ENCODE measurements at regions not wholly inside any gene's neighbourhood (a gene's known extent, or its start where the extent isn't known, plus 50 kb on each side); places are given as distances from the start of the nearest gene placed in this dataset.

DNA sequence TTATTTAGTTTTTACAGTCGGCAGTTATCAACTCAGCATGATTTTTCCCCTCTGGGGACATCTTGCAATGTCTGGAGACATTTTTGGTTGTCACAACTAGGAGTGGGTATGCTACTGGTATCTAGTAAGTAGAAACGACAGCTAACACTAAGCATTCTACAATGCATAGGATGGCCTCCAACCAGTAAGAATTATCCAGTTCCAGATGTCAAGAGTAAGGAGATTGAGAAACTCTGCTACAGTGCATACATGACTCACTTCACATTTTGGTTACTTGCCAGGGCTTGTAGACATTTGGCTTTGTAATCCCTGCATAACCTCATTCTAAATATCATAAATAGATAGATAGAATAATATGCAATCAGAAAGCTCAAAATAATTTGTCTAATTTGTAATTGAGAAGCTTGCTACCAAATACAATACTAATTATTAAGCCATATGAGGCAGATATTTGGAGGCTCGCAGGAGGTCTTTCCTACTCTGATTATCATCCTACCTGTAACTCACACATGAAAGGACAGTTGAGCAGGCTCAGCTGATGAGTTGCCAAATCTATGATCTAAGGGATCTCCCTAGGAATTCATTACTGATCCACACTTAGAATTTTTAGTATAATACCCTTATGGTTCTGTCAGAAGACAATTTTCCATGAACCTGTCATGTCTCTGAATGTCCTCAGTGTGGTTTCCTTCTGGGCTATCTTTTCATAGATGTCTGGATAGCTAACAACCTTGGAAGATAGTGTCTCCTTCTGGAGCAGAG is 346.9 kb upstream of the TLE4 start:
- no peaks in the 10 kb centered on the region for H3K9me3 ChIP-seq (ENCODE audit: insufficient read depth, low read depth, low read length)
- Mint-ChIP-seq H3K27ac (ENCODE audit: unreplicated experiment) (no peak overlapping the region), H3K4me3 (ENCODE audit: unreplicated experiment) (no peak overlapping the region), H3K36me3 (ENCODE audit: low read depth, unreplicated experiment) (no peaks in the 10 kb centered on the region), H3K9me3 (ENCODE audit: unreplicated experiment) (peaks cover 1% of the 10 kb centered on the region), H3K27me3 (ENCODE audit: low read depth, unreplicated experiment) (no peaks in the 10 kb centered on the region), H3K4me1 (ENCODE audit: low read depth, unreplicated experiment) (peaks cover 18% of the 10 kb centered on the region)
- no peak for TF ChIP-seq EZH2 (IDR thresholded peaks at IDR 0.05; ENCODE audit: insufficient read depth, low read length)
- TF ChIP-seq, protein P1, sequence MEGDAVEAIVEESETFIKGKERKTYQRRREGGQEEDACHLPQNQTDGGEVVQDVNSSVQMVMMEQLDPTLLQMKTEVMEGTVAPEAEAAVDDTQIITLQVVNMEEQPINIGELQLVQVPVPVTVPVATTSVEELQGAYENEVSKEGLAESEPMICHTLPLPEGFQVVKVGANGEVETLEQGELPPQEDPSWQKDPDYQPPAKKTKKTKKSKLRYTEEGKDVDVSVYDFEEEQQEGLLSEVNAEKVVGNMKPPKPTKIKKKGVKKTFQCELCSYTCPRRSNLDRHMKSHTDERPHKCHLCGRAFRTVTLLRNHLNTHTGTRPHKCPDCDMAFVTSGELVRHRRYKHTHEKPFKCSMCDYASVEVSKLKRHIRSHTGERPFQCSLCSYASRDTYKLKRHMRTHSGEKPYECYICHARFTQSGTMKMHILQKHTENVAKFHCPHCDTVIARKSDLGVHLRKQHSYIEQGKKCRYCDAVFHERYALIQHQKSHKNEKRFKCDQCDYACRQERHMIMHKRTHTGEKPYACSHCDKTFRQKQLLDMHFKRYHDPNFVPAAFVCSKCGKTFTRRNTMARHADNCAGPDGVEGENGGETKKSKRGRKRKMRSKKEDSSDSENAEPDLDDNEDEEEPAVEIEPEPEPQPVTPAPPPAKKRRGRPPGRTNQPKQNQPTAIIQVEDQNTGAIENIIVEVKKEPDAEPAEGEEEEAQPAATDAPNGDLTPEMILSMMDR (IDR thresholded peaks at IDR 0.05; ENCODE audit: insufficient read depth, low read depth, low read length) = no peak
- FAIRE-seq = peak; percentile 47
- no peak overlapping the region for H3K9ac ChIP-seq (ENCODE audit: low read length)
- no peak overlapping the region for H3K4me2 ChIP-seq (ENCODE audit: low read length)
- H4K20me1 ChIP-seq (ENCODE audit: insufficient read depth, low read length) = no peaks in the 10 kb centered on the region
- no peaks in the 10 kb centered on the region for H3K36me3 ChIP-seq (ENCODE audit: insufficient read depth, low read length)
- H2AFZ ChIP-seq (ENCODE audit: low read depth, low read length) = no peak overlapping the region
- H3K4me1 ChIP-seq (ENCODE audit: insufficient read depth, low read length) = peaks cover 13% of the 10 kb centered on the region
- peak; percentile 82 for DNase-seq (ENCODE audit: low read depth)
- H3K79me2 ChIP-seq (ENCODE audit: insufficient read depth, low read length) = no peaks in the 10 kb centered on the region
- no peak overlapping the region for H3K4me3 ChIP-seq (ENCODE audit: insufficient read depth, low read depth, low read length)
- H3K27ac ChIP-seq (ENCODE audit: low read depth, low read length) = no peak overlapping the region
- H3K27me3 ChIP-seq (ENCODE audit: insufficient read depth, low read length) = no peaks in the 10 kb centered on the region

DNA sequence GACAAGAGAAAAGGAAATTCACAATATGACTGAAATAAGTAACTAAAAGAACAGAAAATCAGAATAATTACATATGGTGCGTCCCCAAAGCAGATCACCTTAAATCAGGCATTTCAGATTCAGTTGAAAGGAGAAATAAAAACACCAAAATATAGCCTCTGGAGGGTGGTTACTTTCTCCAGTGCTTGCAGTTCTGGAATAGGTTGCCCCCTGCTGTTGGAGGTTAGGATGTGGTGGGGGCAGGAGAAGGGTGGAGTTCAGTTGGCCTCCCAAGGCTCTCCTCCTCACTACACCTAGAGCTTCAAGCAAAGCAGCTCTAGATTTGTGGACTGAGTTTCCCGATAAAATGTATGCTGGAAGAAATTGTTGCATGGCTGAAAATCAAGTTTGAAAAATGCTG is 338.2 kb upstream of the TLE4 start:
- no peak for FAIRE-seq
- H3K4me2 ChIP-seq (ENCODE audit: low read length) = no peak overlapping the region

DNA sequence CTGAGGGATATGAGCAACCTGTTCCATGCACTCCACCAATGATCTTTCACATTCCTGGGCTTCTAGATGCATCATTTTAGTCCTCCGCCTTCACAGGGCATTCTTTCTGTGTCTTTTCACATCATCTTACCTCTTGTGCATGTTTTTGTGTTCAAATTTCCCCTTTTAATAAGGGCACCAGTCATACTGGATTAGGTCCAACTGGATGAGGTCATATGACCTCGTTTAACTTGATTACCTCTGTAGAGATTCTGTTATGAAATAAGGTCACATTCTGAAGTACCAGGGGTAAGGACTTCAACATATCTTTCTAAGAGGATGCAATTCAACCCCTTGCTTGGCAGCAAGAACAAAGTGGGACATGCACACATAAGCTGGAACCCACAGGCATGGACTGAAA is 335.3 kb upstream of the TLE4 start:
- Histone ChIP-seq H3K27me3 (ENCODE audit: insufficient read depth, low read length) (no peaks in the 10 kb centered on the region), H3K4me2 (ENCODE audit: low read length) (no peak overlapping the region), H4K20me1 (ENCODE audit: insufficient read depth, low read length) (no peaks in the 10 kb centered on the region), H3K4me1 (ENCODE audit: insufficient read depth, low read length) (no peaks in the 10 kb centered on the region), H3K4me3 (ENCODE audit: insufficient read depth, low read depth, low read length) (no peak overlapping the region), H3K9ac (ENCODE audit: low read length) (no peak overlapping the region), H3K36me3 (ENCODE audit: insufficient read depth, low read length) (no peaks in the 10 kb centered on the region), H3K27ac (ENCODE audit: low read depth, low read length) (no peak overlapping the region), H3K79me2 (ENCODE audit: insufficient read depth, low read length) (no peaks in the 10 kb centered on the region), H3K9me3 (ENCODE audit: insufficient read depth, low read depth, low read length) (no peaks in the 10 kb centered on the region), H2AFZ (ENCODE audit: low read depth, low read length) (no peak overlapping the region)
- Mint-ChIP-seq H3K4me1 (ENCODE audit: low read depth, unreplicated experiment) (no peaks in the 10 kb centered on the region), H3K36me3 (ENCODE audit: low read depth, unreplicated experiment) (no peaks in the 10 kb centered on the region), H3K4me3 (ENCODE audit: unreplicated experiment) (no peak overlapping the region), H3K9me3 (ENCODE audit: unreplicated experiment) (no peaks in the 10 kb centered on the region), H3K27me3 (ENCODE audit: low read depth, unreplicated experiment) (no peaks in the 10 kb centered on the region), H3K27ac (ENCODE audit: unreplicated experiment) (no peak overlapping the region)
- FAIRE-seq = no peak
- DNase-seq (ENCODE audit: low read depth) = peak; percentile 10
- TF ChIP-seq, protein P1 (IDR thresholded peaks at IDR 0.05; ENCODE audit: insufficient read depth, low read depth, low read length) = no peak
- TF ChIP-seq EZH2 (IDR thresholded peaks at IDR 0.05; ENCODE audit: insufficient read depth, low read length) = no peak

More for the DNA sequence above, 338.2 kb upstream of the TLE4 start:
- no peaks in the 10 kb centered on the region for H3K27me3 Mint-ChIP-seq (ENCODE audit: low read depth, unreplicated experiment)
- no peaks in the 10 kb centered on the region for H3K79me2 ChIP-seq (ENCODE audit: insufficient read depth, low read length)
- H2AFZ ChIP-seq (ENCODE audit: low read depth, low read length) = no peak overlapping the region
- TF ChIP-seq, protein P1 (IDR thresholded peaks at IDR 0.05; ENCODE audit: insufficient read depth, low read depth, low read length) = no peak
- H3K9me3 ChIP-seq (ENCODE audit: insufficient read depth, low read depth, low read length) = no peaks in the 10 kb centered on the region
- no peaks in the 10 kb centered on the region for H4K20me1 ChIP-seq (ENCODE audit: insufficient read depth, low read length)
- H3K27me3 ChIP-seq (ENCODE audit: insufficient read depth, low read length) = no peaks in the 10 kb centered on the region
- no peaks in the 10 kb centered on the region for H3K9me3 Mint-ChIP-seq (ENCODE audit: unreplicated experiment)
- H3K27ac Mint-ChIP-seq (ENCODE audit: unreplicated experiment) = no peak overlapping the region
- H3K4me1 Mint-ChIP-seq (ENCODE audit: low read depth, unreplicated experiment) = no peaks in the 10 kb centered on the region
- no peaks in the 10 kb centered on the region for H3K36me3 Mint-ChIP-seq (ENCODE audit: low read depth, unreplicated experiment)
- H3K36me3 ChIP-seq (ENCODE audit: insufficient read depth, low read length) = no peaks in the 10 kb centered on the region
- H3K4me1 ChIP-seq (ENCODE audit: insufficient read depth, low read length) = no peaks in the 10 kb centered on the region
- no peak for DNase-seq (ENCODE audit: low read depth)
- no peak overlapping the region for H3K4me3 ChIP-seq (ENCODE audit: insufficient read depth, low read depth, low read length)
- H3K9ac ChIP-seq (ENCODE audit: low read length) = no peak overlapping the region
- H3K27ac ChIP-seq (ENCODE audit: low read depth, low read length) = no peak overlapping the region
- no peak overlapping the region for H3K4me3 Mint-ChIP-seq (ENCODE audit: unreplicated experiment)

All from astrocyte (in vitro differentiated cells and primary cell).